ELR (cell line): ENCODE measurements at regions not wholly inside any gene's neighbourhood (a gene's known extent, or its start where the extent isn't known, plus 50 kb on each side); places are given as distances from the start of the nearest gene placed in this dataset.

Source experiments
- DNase-seq: peaks from one replicate; pipeline ENCODE4 v3.0.0-alpha.2; 2015; ENCODE audit warnings: low read depth

DNA sequence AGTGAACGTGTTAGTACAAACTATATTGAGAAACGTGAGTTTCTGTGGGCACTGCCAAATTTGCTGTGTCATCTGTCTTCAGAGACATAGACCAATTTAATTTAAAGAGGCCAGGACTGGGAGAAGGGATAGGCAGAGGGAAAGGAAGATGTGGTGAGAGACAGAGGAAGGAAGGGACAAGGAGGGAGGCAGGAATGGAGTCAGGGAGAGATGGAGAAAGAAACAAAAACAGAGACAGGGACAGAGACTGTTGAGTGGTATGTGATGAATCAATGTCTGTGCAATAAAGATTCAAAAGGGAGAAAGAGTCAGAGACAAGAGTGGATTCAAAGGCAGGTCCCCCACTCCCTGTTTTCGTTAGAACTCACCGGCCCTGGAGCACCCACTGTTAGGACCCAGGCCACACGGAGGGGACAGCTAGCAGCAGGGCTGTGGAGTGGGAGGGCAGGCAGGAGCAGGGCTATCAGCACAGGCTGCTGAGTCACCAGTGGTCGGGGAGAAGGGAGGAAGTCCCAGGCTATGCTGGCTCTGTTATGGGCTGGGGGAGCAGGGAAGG, 51.6 kb upstream of the CHD6 start:
- no peak for DNase-seq

DNA sequence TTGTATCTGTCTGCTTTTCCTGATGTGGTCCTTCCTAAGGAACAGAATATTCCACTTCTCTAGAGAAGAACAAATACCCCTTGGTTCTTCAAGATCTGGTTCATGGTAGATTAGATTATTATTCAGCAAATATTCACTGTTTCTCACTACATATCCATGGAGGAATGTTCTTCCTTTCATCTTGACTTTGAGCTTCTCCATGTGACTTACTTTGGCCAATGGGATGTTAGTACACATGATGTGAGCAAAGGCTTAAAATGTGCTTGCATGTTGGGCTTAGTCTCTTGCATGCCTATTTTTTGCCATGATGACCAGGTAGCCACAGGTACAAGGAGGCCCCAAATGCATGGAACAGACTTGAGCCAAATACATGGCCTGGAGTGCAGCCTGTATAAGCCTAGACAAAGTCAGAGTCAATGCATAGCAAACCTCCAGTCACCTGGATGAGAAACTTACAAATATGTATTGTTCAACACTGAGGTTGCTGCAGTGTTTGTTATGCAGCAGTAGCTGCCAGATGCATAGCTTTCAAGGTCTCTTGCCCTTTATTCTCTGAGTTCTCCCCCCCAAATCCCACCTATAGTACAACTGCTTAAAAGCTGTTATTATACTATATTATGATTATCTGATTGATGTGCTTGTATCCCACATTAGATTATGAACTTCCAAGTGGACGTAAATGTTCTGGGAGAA, 50.0 kb upstream of the CHD6 start:
- DNase-seq = no peak
